NAMALWA (cell line): ENCODE measurements at regions not wholly inside any gene's neighbourhood (a gene's known extent, or its start where the extent isn't known, plus 50 kb on each side); places are given as distances from the start of the nearest gene placed in this dataset.

Source experiments
- DNase-seq: peaks from one replicate; pipeline ENCODE4 v3.0.0-alpha.2; 2015; ENCODE audit warnings: low spot score

DNA sequence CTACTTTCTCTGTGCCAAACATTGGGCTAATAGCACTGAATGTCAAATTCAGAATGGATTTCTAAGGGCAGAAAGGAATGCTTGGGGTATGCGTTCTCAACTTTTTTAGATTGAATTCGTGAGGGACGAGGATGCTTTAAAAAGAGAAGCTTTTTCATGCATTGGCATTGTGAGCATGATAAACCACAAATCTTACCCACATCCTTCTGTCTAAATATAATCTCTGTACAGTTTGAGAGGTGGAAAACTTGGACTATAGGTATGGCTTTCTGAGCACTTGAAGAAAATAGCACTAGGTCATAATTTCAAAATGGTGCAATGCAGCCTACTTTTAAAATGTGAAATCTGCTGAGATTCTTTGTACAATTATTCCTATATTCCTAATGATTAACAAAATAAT is 71.4 kb upstream of the HHIP start:
- no peak for DNase-seq

DNA sequence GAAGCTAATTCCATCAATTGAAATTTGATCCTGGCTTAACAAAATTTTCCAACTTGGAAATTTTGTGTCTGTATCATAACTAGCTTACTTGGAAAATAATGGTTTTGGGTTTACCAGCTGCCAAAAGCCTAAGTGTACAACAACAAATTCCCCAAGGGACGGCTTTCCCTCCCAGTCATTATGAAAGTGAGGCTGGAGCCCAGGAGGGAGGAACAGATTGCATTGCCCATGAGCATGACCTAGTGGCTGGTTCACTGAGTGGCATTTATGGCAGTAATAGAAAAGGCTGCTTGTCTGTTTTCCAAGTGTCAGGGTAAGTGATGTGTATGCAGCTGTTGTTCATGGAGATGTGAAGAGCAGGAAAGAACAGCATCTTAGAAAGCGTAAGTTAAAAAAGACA is 70.8 kb upstream of the HHIP start:
- no peak for DNase-seq

DNA sequence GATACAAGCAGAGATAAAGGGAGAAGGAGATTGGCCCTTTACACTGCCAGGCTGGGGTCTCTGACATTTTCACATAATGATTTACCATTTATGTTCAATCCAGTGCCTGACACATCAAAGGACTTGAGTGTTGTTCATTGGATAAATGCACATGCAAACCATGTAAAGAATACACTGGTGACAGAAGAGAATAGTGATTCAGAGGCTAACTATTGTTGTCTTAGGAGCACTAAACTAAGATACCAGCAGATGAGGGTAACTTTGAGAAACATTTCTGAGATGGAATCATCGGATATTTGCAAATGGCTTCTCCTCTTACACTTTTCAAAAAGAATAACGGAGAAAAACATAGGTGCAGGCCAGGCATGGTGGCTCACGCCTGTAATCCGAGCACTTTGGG is 67.3 kb upstream of the HHIP start:
- no peak for DNase-seq

DNA sequence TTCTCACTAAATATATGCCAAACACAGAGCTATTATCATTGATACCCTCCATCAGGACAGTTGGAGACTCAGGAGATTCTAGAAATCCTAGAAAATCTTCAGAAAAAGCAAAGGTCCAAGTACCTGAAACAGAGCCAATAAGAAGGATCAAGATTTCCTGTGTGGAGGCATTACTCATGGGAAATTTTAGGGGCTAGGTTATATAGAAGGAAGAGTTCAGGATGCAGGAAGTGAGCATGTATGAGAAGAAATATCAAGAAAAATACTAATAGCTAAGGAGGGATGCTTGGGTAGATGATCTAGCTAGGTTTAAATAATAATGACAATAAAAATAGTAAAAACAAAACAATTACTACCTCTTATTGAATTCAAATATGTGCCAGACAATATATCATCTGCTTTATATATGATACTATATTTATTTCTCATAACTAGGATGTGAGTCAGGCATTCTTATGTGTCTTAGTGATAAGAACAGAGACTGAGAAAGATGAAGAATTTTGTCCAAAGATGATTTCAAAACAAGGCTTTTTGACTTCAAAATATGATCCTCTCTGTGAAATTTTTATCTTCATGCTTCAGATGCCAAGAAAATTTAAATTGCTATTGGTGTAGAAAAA is 66.4 kb upstream of the HHIP start:
- DNase-seq: no peak

DNA sequence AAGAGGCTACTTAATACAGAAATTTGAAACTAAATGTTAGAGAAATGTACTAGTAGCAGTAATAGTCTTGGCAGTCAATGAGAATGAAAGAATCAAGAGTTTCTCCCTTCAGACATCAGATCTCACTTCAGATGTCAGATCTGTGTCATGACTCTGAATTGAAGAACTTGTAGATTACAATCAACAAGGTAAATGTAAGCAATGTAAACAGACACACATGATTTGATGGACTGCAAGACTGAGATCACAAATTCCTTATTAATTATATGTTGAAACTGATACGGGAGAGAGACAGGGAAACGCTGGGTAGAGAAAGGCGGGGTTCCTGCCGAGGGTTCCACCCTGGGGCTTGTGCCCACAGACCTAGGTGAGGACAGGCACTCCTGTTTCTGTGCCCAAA is 65.5 kb upstream of the HHIP start:
- DNase-seq: no peak

DNA sequence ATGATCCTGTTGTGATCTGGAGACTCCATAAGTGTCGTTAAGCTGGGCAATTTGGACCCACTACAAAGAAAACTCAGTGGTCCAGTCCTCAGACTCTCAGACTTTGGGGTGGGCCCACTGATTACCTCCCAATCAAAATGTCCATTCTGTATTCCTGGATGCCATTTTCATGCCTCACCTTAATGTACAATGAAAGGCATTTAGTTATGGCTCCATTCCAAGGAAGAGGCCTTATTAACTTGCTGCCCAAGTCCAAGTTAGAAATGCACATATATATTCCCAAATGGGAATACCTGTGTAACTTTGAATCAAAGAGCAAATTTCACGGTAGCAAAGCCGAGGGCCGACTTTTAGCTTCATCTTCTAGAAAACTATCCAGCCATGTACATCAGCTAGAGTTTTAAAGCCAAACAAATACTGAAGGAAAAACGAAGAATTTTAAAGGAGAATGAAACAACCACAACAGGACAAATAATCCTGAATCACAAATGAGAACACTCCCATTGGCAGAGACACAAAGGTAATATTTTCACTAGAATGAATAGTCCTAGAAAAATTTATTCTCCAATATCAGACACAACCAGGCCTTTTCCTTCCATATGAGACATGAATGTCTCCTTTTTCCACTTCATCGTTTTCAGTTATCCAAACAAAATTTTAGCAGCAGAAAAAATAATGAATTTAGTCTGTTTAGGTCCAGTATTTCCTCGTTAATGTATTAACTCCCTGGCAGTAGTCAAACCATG is 63.7 kb upstream of the HHIP start:
- DNase-seq: no peak

DNA sequence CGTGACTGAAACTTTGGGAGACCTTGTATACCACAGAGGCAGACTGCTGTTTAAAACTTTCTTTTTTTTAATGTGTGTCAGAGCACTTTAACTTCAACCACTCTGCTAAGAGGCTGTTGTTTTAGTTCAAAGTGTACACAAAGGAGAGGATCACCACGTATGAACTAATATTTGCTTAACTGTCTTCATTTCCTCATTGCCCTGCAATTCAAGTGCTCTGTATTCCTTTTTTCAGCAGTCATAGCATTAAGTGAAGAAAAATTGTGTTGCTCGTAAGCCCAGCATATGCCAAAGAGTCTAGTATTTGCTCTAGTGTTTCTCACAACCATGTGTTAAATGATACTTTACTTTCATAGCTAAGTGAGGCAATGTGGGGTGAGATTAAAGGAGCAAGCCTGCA is 63.0 kb upstream of the HHIP start:
- no peak for DNase-seq

DNA sequence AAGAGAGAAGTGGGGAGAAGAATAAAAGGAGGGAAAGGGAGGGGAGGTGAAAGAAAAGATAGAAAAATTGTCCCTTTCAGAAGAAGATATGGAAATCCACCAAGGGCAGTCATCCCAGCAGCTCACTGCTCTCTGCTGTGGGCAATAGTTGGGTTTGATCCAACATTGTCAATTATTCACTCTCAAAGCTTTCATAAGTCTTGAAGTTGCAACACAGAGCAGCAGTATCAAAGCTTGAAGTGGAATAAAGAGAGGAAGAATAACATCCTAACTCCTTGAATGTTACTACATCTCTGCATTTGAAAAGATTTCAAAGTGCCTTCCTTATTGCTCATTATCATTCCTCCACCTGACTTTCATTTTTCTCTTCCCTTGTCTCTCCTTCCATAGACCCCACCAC is 62.3 kb upstream of the HHIP start:
- DNase-seq: no peak

DNA sequence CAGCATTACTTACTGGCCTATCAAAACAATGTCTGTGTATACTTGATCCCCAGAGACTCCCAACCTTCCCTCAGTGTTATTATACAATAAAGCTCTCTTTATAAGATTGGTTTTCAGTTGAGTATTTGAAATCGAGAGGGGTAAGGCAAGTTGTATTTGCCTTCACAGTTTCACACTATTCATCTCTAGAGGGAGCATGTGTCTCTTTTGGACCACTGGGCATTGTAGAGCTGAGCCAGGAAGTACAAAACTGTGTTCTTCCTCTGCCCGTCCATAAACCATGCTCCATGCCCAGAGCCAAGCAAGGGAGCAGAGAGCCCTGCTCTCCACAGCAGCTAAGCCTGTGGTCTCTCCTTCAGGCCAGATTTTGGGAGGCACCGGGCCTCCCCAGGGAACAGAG is 61.5 kb upstream of the HHIP start:
- DNase-seq: no peak

DNA sequence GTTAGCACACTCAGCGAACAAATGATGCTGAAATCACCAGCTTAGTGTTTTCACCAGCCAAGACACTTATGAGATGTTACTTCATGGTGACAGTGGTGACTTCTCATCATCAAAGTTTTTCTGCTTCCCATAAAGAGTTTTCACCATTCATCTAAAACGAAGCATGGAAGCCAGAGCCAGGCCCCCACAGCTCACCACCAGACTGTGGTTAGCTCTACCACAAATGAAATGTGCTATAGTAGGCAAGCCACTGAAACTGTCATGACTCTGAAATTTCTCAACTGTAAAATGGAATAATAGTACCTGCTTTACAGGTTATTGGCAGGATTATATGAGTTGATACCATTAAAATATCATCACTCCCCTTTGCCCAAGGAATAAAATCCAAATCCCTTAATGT is 56.4 kb upstream of the HHIP start:
- DNase-seq: no peak

DNA sequence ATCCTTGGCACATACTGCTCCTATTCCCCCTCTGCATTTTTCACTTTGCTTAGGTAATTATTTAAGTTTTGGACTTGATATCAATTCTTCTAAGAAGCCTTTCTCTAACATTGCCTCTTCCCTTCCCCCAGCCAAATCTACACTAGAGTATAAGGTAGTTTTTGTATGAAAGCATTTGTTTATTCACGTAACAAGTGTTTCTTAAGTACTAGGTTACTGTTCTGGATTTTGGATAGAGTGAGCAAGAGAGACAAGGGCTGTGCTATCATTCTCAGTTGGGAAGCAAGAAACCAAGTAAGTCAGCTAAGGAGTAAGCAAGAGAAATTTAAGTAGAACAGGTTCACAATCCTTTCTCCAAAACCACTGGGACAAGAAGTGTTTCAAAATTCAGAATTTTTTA is 55.9 kb upstream of the HHIP start:
- no peak for DNase-seq

DNA sequence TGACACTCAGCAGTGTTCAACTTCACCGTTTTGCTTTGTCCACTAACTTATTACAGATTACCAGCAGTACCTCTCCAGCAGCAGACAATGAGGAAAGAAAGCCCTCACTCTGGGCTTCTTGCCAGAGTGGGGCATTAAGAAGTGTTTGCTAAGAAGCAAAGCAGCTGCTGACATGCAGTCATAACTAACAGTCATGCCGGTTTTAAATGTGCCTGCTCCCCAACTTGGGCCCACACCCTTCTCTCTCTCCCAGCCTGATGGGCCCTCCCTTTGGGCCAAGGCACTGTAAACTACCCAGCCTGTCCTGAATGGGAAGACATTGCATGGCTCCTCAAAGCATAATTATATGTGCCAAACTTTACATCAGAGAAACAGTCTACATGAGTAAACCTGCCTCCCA is 54.6 kb upstream of the HHIP start:
- DNase-seq: no peak

DNA sequence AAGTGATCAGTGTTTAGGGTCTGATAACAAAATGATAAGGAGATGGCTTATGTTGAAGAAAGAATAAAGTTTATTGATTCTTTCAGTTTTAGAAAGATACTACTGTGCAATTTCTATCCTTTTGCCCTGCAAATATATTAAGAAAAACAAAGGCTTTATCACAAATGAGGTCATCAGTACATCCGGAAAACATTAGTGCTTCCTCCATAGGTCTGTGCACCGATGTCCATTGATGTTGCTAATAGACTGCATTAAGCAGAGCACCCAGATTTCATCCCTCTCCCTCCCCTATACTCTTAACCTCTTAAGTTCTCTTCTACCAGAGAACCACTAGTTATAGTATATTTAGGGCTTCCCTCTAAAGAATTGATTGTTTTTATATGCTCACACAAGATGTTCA is 53.7 kb upstream of the HHIP start:
- DNase-seq: no peak

DNA sequence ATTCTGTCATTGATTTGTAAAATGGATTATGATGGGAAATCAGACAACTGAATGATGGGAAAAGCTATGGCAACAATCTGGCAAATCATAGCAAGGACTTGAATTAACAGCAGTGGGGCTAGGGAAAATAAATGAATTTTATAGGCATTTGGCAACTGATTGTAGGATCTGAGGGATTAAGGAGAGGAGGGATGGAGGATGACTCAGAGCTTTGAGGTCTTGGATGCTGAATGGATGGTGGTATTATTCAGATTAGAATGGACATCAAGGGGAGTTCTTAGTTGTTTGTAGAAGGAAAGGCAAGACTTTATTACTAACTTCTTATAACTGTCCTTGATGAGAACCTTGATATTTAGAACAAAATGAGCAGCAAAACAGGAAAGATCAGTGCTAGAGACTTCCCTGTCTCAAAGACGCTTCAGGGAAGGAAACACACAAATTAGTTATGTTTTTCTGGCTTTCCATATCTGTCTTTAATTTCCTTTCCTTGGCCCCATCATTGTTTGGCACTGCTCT is 51.4 kb upstream of the HHIP start:
- no peak for DNase-seq

DNA sequence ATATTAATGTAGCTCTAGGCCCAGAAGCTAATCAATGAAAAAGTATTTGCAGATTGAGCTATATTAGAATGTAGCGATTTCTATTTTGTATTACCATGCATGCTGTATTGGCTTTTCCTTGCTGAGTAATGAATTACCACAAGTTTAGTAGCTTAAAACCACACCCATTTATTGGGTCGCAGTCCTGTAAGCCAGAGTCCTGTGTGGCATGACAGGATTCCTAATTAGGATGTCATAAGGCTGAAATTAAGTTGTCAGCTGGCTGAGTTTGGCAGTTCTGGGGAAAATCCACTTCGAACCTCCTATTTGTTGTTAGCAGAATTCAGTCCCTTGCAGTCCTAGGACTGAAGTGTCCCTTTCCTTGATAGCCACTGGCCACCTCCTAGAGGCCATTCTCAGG is 50.3 kb upstream of the HHIP start:
- no peak for DNase-seq
